Spleen (tissue), 7 donors: ENCODE measurements at regions not wholly inside any gene's neighbourhood (a gene's known extent, or its start where the extent isn't known, plus 50 kb on each side); places are given as distances from the start of the nearest gene placed in this dataset.

ENCODE experiments used
- CTCF ChIP-seq, 11 experiments: fragments of 200-600 bp in 7 of 11; fragments of 450-650 bp in 4 of 11; sonication (generic) in 4 of 11; IDR thresholded peaks in 8 of 11; conservative IDR thresholded peaks in 3 of 11; 1 replicate in 7 of 11; 2 replicates in 4 of 11; pipeline versions ENCODE4 v1.4.0 to v1.8.0; 2016 to 2021; ENCODE audit warnings: antibody characterized with exemption in 11 of 11, inconsistent platforms in 4 of 11, mild to moderate bottlenecking in 1 of 11
- POLR2A ChIP-seq, 3 donors: fragments of 450-650 bp; IDR thresholded peaks; one replicate each; pipeline ENCODE4 v1.5.1; 2017; ENCODE audit warnings: antibody characterized with exemption in 3 of 3, mild to moderate bottlenecking in 1 of 3
- POLR2AphosphoS5 ChIP-seq, 3 donors: sonication (generic); formaldehyde crosslinking; IDR thresholded peaks; one replicate each; pipeline ENCODE4 v1.5.1; 2017; ENCODE audit warnings: antibody characterized with exemption in 3 of 3
- donor health status: DM: no; HTN: no; CAD: no; lungs with moderate emphysema.
- donor health status: DM: no; HTN: no; CAD: no.
- donor health status: DM: no; HTN: no; CAD: no.

- TF ChIP-seq CTCF (IDR thresholded peaks at IDR 0.05 in 8 of 11, conservative IDR thresholded peaks at IDR 0.05 in 3 of 11): no peak
- no peak for TF ChIP-seq POLR2A (IDR thresholded peaks at IDR 0.05)
- no peak for TF ChIP-seq POLR2AphosphoS5 (IDR thresholded peaks at IDR 0.05)
Observed at GRCh38 chr1:193417403-193417802, 231.0 kb upstream of the B3GALT2 start.
